ENCODE measurements at regions not wholly inside any gene's neighbourhood (a gene's known extent, or its start where the extent isn't known, plus 50 kb on each side); places are given as distances from the start of the nearest gene placed in this dataset.

- Mint-ChIP-seq H3K27me3 (ENCODE audit: insufficient read depth) (peaks cover 57% of the 10 kb centered on the region), H3K4me3 (no peak overlapping the region), H3K9me3 (peaks cover 2% of the 10 kb centered on the region), H3K36me3 (ENCODE audit: low read depth) (no peaks in the 10 kb centered on the region), H3K4me1 (peaks cover 10% of the 10 kb centered on the region), H3K27ac (no peak overlapping the region)
- Histone ChIP-seq H3K36me3 (ENCODE audit: control insufficient read depth, insufficient read depth, low read length) (no peaks in the 10 kb centered on the region), H3K27me3 (ENCODE audit: control insufficient read depth, insufficient read depth, low read length, poor library complexity, severe bottlenecking) (peaks cover 72% of the 10 kb centered on the region), H3K9me3 (ENCODE audit: control insufficient read depth, low read length) (no peaks in the 10 kb centered on the region), H3K9ac (ENCODE audit: extremely low read depth, low read length, poor library complexity, severe bottlenecking) (no peak overlapping the region), H3K4me3 (ENCODE audit: low read length) (no peak overlapping the region), H3K27ac (ENCODE audit: low read depth, low read length) (no peak overlapping the region), H3K4me1 (ENCODE audit: control insufficient read depth, insufficient read depth, low read length) (no peaks in the 10 kb centered on the region)
- WGBS, 2 experiments (ENCODE audit: insufficient coverage in 1 of 2, insufficient read length in 1 of 2) = 80 to 100% methylated on average over 2 to 4 of the region's 4 CpGs
- DNase-seq = no peak
- TF ChIP-seq CTCF (conservative IDR thresholded peaks at IDR 0.05) = no peak
These were observed 179.8 kb upstream of the REG3G start for GRCh38 chr2:78845664-78846185.

- no peaks in the 10 kb centered on the region for H3K27me3 ChIP-seq (ENCODE audit: control insufficient read depth, insufficient read depth, low read length, poor library complexity, severe bottlenecking)
- no peak overlapping the region for H3K4me3 ChIP-seq (ENCODE audit: low read length)
- H3K36me3 ChIP-seq (ENCODE audit: control insufficient read depth, insufficient read depth, low read length) = no peaks in the 10 kb centered on the region
- H3K27ac Mint-ChIP-seq = no peak overlapping the region
- H3K9me3 ChIP-seq (ENCODE audit: control insufficient read depth, low read length) = no peaks in the 10 kb centered on the region
- H3K4me1 Mint-ChIP-seq = peaks cover 7% of the 10 kb centered on the region
- H3K36me3 Mint-ChIP-seq (ENCODE audit: low read depth) = peaks cover 2% of the 10 kb centered on the region
- peaks cover 13% of the 10 kb centered on the region for H3K9me3 Mint-ChIP-seq
- H3K27me3 Mint-ChIP-seq (ENCODE audit: insufficient read depth) = no peaks in the 10 kb centered on the region
- H3K9ac ChIP-seq (ENCODE audit: extremely low read depth, low read length, poor library complexity, severe bottlenecking) = no peak overlapping the region
- no peak overlapping the region for H3K4me3 Mint-ChIP-seq
- no peak for DNase-seq
- no peaks in the 10 kb centered on the region for H3K4me1 ChIP-seq (ENCODE audit: control insufficient read depth, insufficient read depth, low read length)
- 59 to 70% methylated on average over 2 to 5 of the region's 6 CpGs for WGBS, 2 experiments (ENCODE audit: insufficient coverage in 1 of 2, insufficient read length in 1 of 2)
- TF ChIP-seq CTCF (conservative IDR thresholded peaks at IDR 0.05) = peak; percentile 80
- no peak overlapping the region for H3K27ac ChIP-seq (ENCODE audit: low read depth, low read length)
These were observed 164.0 kb upstream of the REG3G start for GRCh38 chr2:78861546-78861945.

GRCh38 chr2:78864205-78864604 lies 161.3 kb upstream of the REG3G start:
- 87% methylated on average over 3 of the region's 3 CpGs; no CpG with 5 or more reads in 1 of the 2 experiments for WGBS, 2 experiments (ENCODE audit: insufficient coverage in 1 of 2, insufficient read length in 1 of 2)
- no peak for TF ChIP-seq CTCF (conservative IDR thresholded peaks at IDR 0.05)
- no peaks in the 10 kb centered on the region for H3K27me3 ChIP-seq (ENCODE audit: control insufficient read depth, insufficient read depth, low read length, poor library complexity, severe bottlenecking)
- peaks cover 2% of the 10 kb centered on the region for H3K36me3 Mint-ChIP-seq (ENCODE audit: low read depth)
- no peak for DNase-seq
- H3K4me1 Mint-ChIP-seq = peaks cover 2% of the 10 kb centered on the region
- peaks cover under 1% of the 10 kb centered on the region for H3K9me3 ChIP-seq (ENCODE audit: control insufficient read depth, low read length)
- no peaks in the 10 kb centered on the region for H3K4me1 ChIP-seq (ENCODE audit: control insufficient read depth, insufficient read depth, low read length)
- H3K4me3 ChIP-seq (ENCODE audit: low read length) = no peak overlapping the region
- H3K9ac ChIP-seq (ENCODE audit: extremely low read depth, low read length, poor library complexity, severe bottlenecking) = no peak overlapping the region
- H3K4me3 Mint-ChIP-seq = no peak overlapping the region
- no peak overlapping the region for H3K27ac Mint-ChIP-seq
- H3K9me3 Mint-ChIP-seq = peaks cover 9% of the 10 kb centered on the region
- H3K27ac ChIP-seq (ENCODE audit: low read depth, low read length) = no peak overlapping the region
- H3K36me3 ChIP-seq (ENCODE audit: control insufficient read depth, insufficient read depth, low read length) = no peaks in the 10 kb centered on the region
- no peaks in the 10 kb centered on the region for H3K27me3 Mint-ChIP-seq (ENCODE audit: insufficient read depth)
